HG03575 (cell line): ENCODE measurements at regions not wholly inside any gene's neighbourhood (a gene's known extent, or its start where the extent isn't known, plus 50 kb on each side); places are given as distances from the start of the nearest gene placed in this dataset.

Experiments used
- ATAC-seq: cut with Tn5 transposase; IDR thresholded peaks from one replicate; pipeline ENCODE4 v1.9.1; 2021; ENCODE audit not compliant: unreplicated experiment, insufficient number of reproducible peaks, low FRiP score; ENCODE audit errors: extremely low read depth

GRCh38 chr14:98428483-98428994 is 843.5 kb downstream of the BCL11B start:
- ATAC-seq: no peak

DNA sequence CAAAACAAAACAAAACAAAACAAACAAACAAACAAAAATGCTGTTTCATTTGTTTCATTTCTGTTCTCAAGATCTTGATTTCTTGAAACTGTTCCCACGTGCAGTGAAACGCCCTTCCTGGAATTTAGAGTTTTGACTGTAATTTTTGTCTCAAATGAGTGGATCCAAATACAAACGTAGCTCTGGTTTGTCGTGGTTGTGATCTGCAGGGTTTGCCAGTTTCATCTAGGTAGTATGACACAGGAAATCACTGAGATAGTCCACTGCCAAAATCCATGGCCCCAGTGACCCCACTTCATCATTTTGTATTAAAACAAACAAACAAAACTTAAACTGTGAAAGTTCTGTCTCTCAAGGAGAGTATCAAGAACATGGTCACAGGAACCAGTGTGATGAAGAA is 838.6 kb downstream of the BCL11B start:
- no peak for ATAC-seq

- ATAC-seq: no peak
Observed at GRCh38 chr14:98437113-98437512, 834.9 kb downstream of the BCL11B start.

DNA sequence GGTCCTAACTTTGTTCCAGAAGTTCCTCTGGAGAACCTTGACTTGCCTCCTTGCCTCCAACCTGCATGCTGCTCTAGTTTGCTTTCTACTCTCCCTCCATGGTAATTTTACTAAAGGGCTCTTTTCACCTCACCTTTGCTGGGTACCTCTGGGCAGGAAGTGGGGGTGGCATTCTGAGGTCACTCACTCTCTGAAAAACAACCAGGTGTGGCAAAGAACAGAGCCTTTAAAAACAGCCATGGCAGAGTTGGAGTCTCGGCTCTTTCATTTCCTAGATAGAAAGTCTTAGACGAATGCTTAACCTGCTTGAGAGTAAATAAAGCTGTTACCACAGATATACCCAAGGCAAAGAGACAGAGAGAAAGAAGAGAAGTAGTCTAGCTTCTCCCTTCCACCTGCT is 827.9 kb downstream of the BCL11B start:
- ATAC-seq: no peak

GRCh38 chr14:98445718-98446117 is 826.3 kb downstream of the BCL11B start:
- no peak for ATAC-seq

- ATAC-seq: no peak
Observed at GRCh38 chr14:98446508-98446907, 825.5 kb downstream of the BCL11B start.

DNA sequence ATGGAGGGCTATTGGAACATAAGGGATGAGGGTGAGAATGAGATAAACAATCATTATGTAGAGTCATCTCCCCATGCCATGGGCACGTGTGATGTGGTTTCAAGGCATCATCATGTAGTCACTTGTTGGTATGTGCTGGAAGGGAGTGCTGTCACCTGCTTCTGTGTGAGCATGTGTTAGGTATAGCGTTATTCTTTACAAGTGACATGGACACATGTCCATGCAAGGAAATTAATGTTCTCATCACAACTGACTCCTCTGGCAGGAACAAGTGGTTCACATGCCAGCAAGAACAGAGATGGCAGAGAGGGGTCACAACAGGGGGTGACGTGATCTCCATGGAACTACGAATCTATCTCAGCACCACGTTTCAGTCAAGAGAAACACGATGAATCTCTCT is 815.8 kb downstream of the BCL11B start:
- ATAC-seq: no peak

- ATAC-seq: no peak
Observed at GRCh38 chr14:98458702-98459101, 813.3 kb downstream of the BCL11B start.

- no peak for ATAC-seq
Observed at GRCh38 chr14:98462908-98463307, 809.1 kb downstream of the BCL11B start.

GRCh38 chr14:98466807-98467206 is 805.2 kb downstream of the BCL11B start:
- no peak for ATAC-seq

DNA sequence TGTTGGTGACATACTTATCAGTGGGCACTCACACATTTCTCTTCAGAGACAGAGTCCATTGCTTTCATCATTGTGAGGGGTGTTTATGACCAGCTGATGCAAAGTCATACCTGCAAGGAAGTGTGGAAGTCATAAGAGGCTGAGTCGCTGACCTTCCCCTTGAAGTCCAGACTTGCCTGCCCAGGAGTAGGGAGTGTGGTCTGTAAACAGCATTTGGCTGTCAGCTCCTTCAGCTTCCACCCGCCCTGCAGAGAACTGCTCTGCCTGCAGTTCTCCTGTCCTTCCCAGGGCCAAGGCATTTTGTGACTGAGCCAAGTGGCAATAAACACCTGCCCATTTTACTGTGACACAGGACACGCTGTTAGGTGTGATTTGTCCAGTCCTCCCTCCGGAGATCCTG is 801.3 kb downstream of the BCL11B start:
- ATAC-seq: no peak

- no peak for ATAC-seq
Observed at GRCh38 chr14:98474900-98475299, 797.1 kb downstream of the BCL11B start.

GRCh38 chr14:98477935-98478334 is 794.1 kb downstream of the BCL11B start:
- ATAC-seq: no peak

DNA sequence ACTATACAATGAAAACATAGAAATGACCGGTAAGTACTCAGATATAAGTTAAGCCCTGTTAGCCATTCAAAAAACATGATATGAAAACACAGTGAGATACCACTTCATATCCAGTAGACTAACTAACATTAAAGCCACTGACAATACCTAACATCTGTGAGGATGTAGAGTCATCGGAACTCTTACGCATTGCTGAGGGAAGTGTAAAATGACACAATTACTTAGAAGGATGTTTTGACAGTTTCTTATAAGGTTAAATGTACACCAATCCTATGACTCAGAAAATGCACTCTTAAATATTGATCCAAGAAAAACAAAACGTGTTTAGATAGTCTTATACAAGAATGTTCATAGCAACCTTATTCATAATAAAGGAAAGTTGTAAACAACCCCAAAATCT is 782.9 kb downstream of the BCL11B start:
- no peak for ATAC-seq

DNA sequence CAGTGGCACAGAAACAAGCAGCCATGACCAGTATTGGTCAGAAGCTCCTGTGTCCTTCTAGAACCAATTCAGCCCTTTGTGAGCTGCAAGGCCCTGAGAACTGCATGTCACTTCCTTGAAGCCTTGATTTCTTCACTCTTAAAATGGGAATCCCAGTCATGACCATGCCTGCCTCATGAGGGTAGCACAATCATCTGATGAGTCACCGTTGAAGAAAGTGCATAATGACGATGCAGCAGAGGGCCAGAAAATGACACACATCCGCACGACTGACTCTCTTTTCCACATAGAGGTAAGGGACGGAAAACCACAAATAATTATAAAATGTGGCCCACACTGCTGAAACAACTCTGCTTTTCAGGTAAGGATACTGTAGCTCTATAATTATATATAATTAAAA is 777.4 kb downstream of the BCL11B start:
- ATAC-seq: no peak

DNA sequence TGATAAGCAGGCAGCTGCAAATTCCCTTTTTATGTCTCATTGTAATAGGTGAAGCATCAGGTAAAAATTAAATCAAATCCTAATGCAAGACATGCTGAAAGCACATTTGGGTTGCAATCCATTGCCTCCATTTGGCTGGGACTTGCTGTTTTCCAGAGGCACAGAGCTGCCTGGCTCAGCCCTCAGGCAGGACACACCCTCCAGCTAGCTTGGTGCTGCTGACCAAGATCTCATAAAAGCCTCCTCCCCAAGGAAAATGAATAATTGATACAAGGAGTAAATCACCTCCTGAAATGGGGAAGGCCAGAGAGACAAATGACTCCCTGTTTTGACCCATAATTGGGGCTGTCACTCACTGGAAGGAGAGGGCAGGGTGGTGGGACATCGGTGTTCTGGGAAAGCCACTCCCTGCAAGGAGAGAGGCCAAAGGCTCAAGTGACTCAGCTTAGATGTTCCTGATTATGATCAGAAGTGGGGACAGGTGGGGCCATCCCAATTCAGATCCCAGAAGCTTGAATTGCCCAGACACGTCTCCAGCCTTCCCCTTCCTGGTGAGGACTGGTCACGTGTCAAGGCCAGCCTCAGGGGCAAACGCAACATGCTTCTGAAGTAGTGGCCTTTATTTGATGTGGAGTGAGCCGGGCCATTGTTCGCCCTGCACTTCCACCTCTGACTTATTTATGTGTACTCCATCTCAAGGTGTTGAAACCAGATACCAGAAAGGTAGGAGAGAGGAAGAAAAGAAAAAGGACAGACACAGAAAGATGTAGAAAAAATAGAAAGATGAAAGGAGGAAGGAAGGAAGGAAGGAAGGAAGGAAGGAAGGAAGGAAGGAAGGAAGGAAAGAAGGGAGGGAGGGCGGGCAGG is 773.7 kb downstream of the BCL11B start:
- no peak for ATAC-seq

- ATAC-seq: no peak
Observed at GRCh38 chr14:98501335-98501734, 770.7 kb downstream of the BCL11B start.

DNA sequence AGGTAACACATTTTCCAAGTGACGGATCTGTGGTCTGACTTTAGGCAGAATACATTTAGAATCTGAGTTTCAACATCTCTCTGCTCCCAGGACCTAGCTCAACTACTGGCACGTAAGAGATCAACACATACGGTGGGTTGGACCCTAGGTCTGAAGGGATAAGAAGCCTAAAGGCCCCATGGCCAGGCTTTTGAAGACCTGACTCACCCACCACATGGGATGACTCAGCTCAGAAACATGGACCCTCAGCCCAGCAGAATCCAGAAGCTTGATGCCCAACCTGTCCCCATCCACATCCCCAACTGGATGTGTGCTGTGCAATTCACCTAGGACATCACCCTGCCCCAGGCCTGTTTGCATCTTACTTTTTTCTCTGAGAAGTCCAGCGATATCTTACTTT is 770.2 kb downstream of the BCL11B start:
- ATAC-seq: no peak

DNA sequence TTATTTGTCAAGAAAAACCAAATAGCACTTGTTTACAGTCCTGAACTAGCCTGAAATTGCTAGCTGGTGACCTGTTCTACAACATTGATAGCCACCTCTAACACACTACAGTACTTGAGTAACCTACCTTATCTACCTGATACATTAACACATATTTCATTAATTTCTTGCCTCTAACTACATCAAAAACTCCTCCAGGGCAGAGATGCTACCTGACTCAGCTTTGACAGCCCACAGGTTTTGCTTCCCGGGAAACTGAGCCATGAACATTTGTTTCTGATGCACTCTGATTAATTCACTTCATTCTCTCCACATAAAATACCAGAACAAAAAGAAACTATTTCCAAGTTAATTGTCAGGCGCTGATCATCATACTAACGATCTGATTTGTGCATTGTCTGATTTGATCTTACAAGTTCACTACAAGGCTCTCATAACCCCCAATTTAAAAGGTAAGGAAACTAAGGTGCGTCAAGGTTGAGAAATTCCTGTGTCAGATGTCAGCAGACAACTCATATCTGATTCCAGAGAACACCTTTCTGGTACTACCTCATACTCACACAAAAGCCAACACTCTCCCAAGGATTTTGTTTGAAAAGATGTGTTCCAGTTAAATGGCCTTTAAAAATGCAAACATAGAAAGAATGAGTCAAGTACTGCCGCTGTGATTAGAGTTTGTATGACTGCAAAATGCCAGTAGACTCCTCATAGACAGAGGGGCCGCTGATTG is 768.7 kb downstream of the BCL11B start:
- no peak for ATAC-seq

DNA sequence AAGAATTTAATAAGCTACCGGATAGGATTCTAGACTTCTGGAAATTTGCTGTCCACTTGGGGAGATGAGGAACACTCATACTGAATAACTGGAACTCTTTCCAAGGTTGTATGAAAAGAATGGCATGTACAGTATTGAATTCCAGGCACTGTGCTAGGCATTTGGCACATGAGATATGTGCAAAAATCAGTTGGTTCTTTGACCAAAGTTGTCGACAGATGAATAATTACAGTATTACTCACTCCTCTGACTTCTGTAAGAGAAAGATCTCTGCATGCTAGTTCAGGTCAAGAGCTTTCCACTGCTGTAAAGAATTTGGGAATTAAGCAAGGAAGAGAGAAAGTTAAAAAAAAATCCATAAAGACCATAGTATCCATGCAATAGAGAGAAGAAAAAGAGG is 764.7 kb downstream of the BCL11B start:
- no peak for ATAC-seq
